ENCODE measurements at regions not wholly inside any gene's neighbourhood (a gene's known extent, or its start where the extent isn't known, plus 50 kb on each side); places are given as distances from the start of the nearest gene placed in this dataset.

- no peak overlapping the region for H3K27ac ChIP-seq
- H3K9me3 ChIP-seq: peaks cover 0 to 15% (median 4%) of the 10 kb centered on the region in 8 donors
- DNase-seq: no peak
- intact Hi-C loops (cut with DNase I; ENCODE audit: low total_unique reads): no loop called here
- no peaks in the 10 kb centered on the region for H3K27me3 ChIP-seq (replicated peaks in 1 of 7)
- 48 to 95% (median 92%) methylated on average over 7 of the region's 7 CpGs for WGBS, 5 donors
- TF ChIP-seq POLR2A (IDR thresholded peaks at IDR 0.05) (no peak), CTCF (IDR thresholded peaks at IDR 0.05 in 8 of 11, conservative IDR thresholded peaks at IDR 0.05 in 3 of 11) (no peak), POLR2AphosphoS5 (IDR thresholded peaks at IDR 0.05) (no peak)
- no peak overlapping the region for H3K4me3 ChIP-seq
- H3K36me3 ChIP-seq: no peaks in the 10 kb centered on the region
- H3K4me1 ChIP-seq: no peaks in the 10 kb centered on the region
Observed at GRCh38 chr3:55413236-55413635, 73.9 kb downstream of the WNT5A start.

DNA sequence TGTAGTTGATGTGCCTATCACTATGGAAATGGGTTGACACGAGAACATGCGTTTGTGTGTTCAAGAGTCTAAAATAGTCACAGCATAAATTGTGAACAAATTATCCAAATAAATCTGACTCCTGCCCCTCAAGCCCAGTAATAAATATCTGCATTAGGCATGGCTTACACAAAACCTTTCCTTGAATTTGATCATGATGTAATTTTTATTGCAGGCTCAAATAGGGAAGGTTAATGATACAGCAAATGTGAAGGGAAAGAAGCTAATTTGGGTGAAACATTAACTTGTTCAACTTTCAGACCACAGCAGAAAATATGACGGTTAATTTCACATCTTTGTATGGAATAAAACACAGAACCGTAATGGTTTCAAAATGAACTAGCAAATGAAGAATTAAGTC, 74.6 kb downstream of the WNT5A start:
- Histone ChIP-seq H3K27me3 (replicated peaks in 1 of 7) (no peaks in the 10 kb centered on the region), H3K27ac (no peak overlapping the region), H3K36me3 (no peaks in the 10 kb centered on the region), H3K4me1 (no peaks in the 10 kb centered on the region), H3K4me3 (no peak overlapping the region), H3K9me3 (peaks cover 0 to 8% (median 0%) of the 10 kb centered on the region in 8 donors)
- no peak for TF ChIP-seq POLR2AphosphoS5 (IDR thresholded peaks at IDR 0.05)
- TF ChIP-seq POLR2A (IDR thresholded peaks at IDR 0.05): no peak
- no peak for TF ChIP-seq CTCF (IDR thresholded peaks at IDR 0.05 in 8 of 11, conservative IDR thresholded peaks at IDR 0.05 in 3 of 11)
- intact Hi-C loops (cut with DNase I; ENCODE audit: low total_unique reads): no loop called here
- DNase-seq: no peak
- WGBS, 5 donors: 87 to 93% (median 89%) methylated on average over 4 of the region's 4 CpGs

- intact Hi-C loops (cut with DNase I; ENCODE audit: low total_unique reads): no loop called here
Observed at GRCh38 chr3:55409806-55410205, 77.3 kb downstream of the WNT5A start.

More at GRCh38 chr3:55409806-55410205, 77.3 kb downstream of the WNT5A start:
- Histone ChIP-seq H3K4me1 (no peaks in the 10 kb centered on the region), H3K27me3 (replicated peaks in 1 of 7) (no peaks in the 10 kb centered on the region), H3K36me3 (no peaks in the 10 kb centered on the region), H3K4me3 (no peak overlapping the region), H3K9me3 (peaks cover 0 to 22% (median 18%) of the 10 kb centered on the region in 8 donors), H3K27ac (no peak overlapping the region)
- no peak for DNase-seq
- 91 to 96% (median 93%) methylated on average over 2 of the region's 2 CpGs for WGBS, 5 donors
- no peak for TF ChIP-seq CTCF (IDR thresholded peaks at IDR 0.05 in 8 of 11, conservative IDR thresholded peaks at IDR 0.05 in 3 of 11)
- no peak for TF ChIP-seq POLR2A (IDR thresholded peaks at IDR 0.05)
- TF ChIP-seq POLR2AphosphoS5 (IDR thresholded peaks at IDR 0.05): no peak

Measured in spleen (tissue), 11 donors.